Stimulated activated CD4-positive, alpha-beta T cell treated with anti-CD3 and anti-CD28 coated beads, Interleukin-2, amount 100 ng/mL, for 4 hours (primary cell): ENCODE measurements at regions not wholly inside any gene's neighbourhood (a gene's known extent, or its start where the extent isn't known, plus 50 kb on each side); places are given as distances from the start of the nearest gene placed in this dataset.

Source experiments
- DNase-seq: peaks from one replicate; pipeline ENCODE4 v3.0.0-alpha.2; 2020; ENCODE audit warnings: low read depth

DNA sequence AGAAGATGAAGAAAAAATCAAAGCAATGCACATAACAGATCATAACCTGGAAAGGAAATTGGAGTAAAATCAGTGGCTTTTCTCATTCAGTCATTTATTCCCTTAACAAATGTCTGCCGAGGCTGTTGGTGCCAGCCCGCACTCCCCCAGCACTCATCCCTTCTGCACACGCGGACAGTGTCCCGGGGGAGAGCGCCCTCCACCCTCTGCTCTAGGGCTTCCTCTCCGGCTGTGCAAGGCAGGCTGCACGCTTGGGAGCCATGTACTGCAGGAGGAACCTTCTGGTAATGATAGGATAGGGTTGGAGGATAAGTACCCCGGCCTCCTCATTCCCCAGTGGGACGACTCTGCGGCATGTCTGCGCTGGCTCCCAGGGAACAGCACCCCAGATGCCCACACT lies 134.5 kb downstream of the PAX1 start:
- no peak for DNase-seq

DNA sequence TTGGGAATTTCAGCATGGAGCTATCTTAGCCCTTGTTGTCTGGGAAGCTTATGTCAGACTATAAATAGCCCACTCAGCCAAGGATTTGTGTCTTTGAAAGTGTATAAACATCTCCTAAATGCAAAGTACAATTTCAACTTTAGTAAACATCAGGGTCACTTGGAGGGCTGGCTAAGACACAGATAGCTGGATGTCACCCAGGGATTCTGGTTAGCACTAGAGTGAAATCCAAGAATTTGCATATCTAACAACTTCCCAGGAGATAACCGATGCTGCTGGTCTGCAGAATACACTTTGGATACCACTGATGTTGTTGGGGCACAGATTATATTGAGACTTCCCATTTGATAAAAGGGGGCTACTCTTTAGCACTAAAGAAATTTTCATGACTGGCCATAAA lies 130.9 kb downstream of the PAX1 start:
- DNase-seq: no peak

DNA sequence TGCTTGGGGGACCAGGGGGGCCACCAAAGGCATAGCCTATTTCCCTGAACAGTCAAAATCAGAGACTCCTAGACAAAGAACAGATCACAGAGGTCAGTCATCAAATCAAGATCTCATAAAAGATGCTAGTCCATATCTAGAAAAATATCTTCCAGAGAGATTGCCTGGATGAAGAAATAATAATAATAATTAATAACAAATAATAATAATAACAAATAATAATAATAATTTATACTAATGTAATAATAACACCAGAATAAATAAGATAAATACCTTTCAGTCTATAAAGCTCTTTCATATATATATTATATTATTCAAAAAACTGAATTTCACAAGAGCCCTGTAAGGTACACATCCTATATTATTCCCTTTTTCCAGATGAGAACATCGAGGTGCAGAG lies 129.6 kb downstream of the PAX1 start:
- DNase-seq: no peak

DNA sequence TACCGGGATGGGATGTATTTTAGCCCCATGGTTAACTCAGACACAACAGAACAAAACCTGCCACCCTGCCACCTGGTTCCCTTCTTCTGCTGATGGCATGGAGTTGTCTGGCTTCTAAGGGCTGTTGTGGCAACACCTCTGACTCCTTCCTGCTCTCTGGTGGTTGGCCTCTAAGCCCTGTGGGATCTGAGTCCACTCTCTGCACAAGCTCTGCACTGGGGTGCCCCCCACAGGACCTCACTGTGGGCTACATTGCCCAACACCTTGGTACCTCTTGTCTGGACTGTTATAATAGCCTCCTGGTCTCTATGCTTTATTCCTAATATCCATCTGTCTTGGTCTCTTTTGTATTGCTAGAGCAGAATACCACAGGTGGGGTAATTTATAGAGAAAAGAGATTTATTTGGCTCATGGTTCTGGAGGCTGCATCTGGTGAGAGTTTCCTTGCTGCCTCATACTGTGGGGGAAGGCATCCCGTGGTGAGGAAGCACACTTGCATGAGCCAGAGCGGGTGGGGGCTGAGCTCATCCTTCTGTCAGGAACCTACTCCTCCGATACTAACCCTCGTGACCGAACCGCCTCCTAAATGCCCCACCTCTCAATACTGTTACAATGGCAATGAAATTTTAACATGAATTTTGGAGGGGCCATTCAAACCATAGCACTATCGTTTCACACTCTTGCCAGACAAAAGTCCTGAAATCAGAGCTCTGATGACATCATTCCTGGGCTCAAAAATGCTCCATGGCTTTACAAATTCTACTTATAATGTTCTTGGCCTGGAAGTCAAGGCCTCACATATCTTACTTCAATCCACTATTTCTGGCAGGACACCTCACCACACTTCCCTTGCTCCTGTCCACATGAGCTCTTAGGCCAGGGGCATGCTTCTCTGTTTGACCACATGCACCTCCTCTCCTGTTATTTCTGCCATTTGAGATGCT lies 127.2 kb downstream of the PAX1 start:
- DNase-seq: no peak

DNA sequence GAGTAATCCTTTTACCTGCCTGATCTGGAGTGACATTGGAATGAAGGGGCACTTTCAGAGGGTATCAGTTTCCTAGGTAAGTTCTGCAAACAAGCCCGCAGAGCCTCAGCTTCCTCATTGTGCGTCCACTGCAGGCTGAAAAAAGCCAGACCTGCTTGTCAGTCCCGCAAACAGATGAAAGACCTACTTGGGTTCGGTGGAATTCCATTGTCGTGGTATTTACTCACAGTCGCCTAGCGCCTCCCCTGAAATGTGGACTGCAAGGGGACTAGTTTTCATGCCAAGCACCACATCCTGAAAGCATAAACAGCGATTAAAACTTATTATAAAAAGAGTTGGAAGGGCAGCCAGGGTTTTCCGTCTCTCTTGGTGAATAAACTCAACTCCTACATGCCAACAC lies 121.5 kb downstream of the PAX1 start:
- DNase-seq: no peak

DNA sequence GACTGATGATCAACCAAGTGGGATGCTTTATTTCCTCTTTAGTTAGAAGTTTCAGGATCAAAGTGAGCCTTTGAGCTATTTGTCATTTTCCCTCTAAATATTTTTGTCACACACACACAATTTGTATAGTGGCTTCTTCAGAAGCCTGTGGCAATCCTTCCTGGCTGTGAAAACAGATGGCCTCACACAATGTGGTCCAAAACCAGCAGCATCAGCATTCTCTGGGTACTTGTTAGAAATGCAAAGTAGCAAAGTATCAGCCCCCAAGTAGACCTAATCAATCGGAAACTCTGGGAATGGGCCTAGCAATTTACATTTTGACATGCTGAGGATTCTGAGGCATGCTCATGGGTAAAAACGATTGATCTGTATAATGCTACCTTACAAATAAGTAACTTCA lies 115.9 kb downstream of the PAX1 start:
- DNase-seq: no peak

DNA sequence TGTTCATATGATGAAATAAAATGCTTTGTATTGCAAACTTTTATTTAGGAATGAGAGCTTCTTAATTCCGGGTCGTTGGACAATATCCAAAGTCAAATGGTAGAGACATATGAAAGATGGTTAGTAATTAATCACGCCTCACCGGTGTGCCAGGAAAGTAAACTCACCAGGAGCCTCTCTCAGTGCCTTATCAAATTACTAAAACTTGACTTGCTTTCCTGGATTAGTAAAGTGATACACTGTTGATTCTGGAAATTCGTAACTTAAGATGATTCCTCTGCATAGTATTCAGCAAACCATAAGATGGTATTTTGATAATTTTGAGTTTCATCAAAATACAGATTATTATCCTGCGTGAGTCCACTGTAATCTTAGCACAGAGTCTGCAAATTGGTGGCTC lies 115.2 kb downstream of the PAX1 start:
- no peak for DNase-seq

DNA sequence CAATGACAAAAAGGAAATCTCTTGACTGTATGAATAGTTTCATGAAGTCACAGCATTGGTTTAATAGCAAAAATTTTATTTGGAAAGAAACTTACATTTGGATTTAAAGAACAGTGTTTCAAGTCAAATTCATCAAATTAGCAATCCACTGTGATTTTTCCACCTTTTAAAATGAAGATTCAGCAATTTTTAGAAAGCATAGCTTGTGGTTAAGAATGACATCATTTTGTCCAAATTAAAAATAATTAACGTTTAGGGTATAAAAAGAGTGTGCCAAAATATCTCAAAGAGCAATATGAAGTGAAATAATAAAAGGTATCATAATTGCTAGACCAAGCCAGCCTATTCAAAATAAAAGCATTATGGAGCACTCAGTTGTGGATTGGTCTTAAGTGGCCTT lies 114.6 kb downstream of the PAX1 start:
- DNase-seq: no peak

DNA sequence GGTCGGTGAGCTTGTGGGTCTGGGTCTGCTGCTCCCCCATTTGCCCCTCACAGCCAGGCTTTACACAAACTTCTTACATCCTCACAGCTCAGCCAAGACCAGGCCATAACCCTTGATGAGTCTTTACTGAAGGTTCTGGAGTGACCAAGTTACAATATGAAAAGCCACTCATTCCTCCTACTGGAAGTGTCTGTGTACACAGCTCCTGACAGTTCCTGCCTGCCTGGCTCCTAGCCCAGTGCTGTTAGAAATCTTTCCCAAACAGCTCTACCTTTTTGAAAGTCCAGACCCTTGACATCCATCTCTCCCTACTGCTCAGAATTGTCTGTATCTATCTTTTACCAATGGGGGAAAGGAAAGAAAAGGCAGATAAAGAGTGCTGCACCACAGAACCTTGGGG lies 106.9 kb downstream of the PAX1 start:
- DNase-seq: no peak

DNA sequence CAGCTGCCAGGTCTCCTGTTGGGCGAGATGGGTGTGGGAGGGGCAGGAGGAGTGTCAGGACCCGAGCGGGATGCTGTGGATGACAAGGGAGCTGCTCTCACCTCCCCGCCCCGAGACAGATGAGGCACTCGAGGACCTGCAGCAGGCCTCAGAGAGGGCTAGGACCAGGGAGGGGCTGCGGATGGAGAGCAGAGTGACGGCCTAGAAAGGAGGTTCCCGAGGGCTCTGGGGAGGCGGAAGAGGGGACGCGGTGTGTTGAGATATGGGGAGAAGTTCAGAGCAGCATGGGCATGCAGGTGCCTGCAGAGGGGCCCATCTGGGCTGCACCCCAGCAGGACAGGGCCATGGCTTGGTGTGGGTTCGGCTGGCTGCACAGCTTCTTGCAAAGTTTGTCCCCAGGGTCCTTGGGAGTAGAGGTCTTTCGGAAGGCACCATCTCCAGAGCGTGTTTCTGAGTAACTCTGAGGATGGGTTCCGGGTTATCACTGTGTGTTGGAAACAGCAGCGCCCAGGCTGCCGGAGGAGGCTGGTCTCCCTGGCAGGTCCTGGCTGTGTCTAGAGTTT lies 104.6 kb downstream of the PAX1 start:
- DNase-seq: no peak

DNA sequence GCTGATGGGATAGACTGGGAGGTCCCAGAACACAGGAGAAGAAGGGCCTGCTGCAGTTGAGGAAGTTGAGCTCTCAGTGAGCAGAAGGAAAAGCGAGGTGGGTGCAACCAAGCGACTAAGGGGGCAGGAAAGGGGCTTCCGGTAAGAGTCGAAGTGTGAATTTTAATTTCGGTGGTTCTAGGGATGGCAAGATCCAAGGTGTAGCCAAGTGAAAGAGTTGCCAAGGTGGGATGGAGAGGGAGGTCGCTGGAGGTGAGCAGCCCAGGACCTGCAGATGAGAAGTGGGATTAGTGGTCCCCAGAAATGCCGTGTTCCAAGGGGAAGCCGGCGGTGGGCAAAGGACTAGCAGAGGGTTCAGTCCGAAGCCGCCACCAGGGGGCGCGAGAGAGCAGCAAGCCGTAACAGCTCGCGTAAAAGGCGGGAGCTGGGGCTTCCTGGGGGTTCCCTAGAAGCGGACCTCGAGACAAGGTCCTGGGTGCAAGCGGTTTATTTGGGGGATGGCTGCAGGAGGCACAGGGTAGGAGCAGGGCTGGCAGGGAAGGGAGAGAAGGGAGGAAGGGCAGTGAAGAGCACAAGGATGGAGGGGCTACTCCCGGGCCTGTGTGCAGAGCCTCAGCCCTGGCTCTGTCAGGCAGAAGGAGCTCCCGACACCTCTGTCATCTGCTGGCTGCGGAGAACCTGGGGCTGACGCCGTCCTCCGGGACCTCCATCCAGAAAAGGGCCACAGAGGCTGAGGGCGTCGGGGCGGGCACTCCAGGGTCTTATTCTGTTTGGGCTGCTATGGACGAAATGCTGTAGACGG lies 103.6 kb downstream of the PAX1 start:
- peak; percentile 1 for DNase-seq

DNA sequence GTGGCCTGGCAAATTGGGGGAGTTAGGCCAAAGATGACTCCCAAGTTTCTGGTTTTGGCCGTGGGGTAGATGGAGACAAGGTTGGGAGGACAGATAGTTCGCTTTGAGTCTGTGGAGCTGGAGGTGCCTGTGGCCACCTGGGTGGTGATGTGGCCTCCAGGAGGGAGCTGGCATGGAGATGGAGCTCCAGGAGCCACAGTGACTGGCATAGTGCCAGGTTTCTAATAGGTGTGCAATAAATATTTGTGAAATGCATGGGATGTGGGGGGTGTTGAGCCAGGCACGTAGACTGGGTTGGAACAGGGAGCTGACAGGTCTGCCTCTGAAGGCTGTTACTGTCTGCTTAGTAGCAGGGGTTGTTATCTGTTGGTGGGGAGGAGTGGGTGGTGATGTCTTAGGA lies 102.7 kb downstream of the PAX1 start:
- DNase-seq: no peak

DNA sequence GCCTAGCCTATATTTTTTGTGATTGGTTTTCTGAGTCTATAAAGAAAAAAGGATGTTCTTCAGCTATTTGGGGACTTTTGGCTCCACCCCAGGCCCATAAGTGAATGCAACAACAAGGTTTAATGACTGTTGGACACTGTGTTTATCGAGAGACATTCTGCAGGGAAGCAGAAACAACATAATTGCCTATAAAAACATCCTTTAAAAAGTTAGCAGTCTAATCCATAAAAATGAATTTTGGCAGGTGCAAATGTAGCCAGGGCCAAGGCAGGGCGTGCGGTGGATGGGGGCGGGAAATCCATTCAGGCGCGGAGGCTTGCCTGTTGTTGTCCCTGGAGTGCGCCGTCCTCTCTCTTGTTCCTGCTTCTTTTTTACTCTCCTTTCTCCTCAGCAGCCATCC lies 99.3 kb downstream of the PAX1 start:
- DNase-seq: no peak

DNA sequence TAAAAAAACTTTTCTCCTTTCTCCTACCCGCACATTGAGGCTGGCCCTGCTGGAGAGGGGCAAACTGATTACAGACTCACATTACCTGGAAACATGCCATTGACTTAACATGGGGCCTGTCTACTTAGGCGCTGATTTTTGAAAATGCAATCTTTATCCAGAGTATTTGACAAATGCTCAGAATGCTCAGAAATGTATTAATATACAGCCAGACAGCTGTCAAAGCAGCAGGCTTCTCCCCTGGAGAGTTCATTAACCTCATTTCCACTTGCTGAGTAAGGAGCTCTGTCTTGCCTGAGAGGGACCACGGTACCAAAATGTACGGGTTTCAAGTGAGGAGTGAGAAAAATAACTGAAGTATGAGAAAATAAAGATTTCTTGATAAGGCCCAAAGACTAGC lies 95.7 kb downstream of the PAX1 start:
- no peak for DNase-seq

DNA sequence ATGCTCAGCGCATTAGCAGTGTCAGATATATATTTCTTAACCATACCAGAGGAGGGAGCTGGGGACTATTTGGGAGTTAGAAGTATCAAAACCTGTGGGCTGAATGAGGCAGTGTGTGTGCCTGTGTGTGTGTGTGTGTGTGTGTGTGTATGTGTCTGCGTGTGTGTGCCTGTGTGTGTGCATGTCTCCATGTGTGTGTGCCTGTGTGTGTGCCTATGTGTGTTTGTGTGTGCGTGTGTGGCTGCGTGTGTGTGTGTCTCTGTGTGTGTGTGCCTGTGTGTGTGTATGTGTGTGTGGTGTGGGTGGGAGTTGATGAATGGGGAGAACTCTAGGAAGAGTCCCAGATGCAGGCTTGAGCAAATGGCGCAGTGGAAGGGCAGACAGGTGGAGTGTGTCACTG lies 92.9 kb downstream of the PAX1 start:
- DNase-seq: no peak

DNA sequence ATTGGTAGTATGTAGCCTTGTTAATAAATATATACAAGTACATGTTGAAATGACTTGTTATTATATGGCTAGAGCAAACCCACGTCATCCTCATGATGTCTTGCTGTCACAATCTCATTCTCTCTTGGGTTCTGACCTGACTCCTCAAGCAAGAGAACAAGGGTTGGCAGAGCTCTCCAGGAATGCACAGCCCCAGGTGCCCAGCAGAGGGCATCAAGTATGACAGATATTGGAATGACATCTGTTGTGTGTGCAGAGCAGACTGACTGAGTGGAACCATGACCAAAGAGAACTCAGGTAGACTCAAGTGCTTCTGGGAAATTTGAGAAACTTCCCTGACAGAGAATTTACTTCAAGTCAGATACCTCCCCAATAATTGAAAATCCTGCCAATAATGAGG lies 90.6 kb downstream of the PAX1 start:
- no peak for DNase-seq

DNA sequence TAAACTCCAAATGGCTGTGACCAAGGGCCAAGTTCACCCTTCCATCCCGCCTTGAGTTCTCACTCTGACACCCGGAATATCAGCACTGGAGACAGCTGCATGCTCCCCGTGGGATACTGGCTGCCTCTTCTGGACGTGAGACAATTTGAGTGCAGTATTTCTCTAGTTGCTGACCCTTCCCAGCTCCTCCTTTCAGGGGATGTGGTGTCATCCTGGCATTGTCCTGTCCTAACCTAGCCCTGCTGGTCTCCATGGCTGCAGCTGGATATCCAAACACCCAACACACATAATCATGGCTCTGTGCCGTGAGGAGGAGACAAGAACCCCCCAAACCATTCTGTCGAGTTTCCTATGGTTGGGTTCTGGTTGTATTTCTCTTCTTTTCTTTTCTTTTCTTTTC lies 82.6 kb downstream of the PAX1 start:
- DNase-seq: no peak

DNA sequence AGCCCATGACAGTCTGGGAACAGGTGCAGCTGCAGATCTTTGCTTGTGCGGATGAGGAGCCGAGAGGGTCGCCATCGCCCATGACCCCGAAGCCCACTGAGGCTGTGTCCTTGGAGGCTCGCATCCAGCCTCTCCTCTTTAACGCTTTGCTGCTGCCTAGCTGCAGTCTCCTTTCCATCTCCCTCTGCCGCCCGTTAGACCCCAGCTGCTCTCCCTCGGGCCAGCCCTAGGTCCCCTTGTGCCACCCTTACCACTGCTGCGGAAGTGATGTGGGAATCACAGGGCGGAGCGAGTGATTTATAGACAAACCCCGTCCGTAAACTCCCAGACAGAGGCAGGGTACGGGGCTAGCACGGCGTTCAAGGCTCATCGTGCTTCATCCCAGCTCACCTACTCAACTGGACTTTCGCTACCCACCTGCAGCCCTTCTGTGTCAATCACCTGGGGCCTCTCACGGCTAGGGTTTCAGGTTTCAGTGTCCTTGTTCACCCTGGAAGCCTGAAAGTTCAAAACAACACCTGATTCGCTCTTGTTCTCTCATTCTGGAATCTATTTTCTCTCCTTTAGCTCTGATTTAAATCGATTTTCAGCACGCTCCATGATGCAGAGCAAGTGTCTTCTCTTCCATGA lies 76.1 kb downstream of the PAX1 start:
- no peak for DNase-seq

DNA sequence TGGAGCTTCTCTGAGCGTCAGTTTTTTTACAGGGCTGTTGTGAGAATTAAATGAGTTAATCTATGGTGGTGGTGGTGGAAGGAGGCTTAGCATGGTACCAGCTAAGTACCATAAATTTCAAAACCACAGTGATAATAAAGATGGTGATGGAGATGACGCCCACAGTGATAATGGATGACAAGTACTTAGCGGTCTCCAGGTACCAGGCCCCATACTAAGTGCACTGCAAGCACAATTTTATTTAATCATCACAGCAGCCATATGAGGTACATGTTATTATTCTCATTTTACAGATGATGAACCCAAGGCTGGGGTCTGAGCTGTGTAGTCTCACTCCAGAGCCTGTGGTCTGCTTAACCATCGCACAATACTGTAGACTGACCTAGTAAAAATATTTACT lies 75.1 kb downstream of the PAX1 start:
- no peak for DNase-seq
